Activated T-cell treated with anti-CD3 and anti-CD28 coated beads, Interleukin-2, amount 50 U/mL, for 72 hours (primary cell): ENCODE measurements at regions not wholly inside any gene's neighbourhood (a gene's known extent, or its start where the extent isn't known, plus 50 kb on each side); places are given as distances from the start of the nearest gene placed in this dataset.

ENCODE experiments used
- ATAC-seq, 2 donors: fragments of 150-1000 bp; cut with Tn5 transposase; replicated peaks in 1 of 2; 2 replicates each; pipeline ENCODE4 v1.10.0; 2021; ENCODE audit warnings: moderate library complexity in 2 of 2, mild to moderate bottlenecking in 1 of 2
- DNase-seq, 2 donors: peaks; one replicate each; pipeline ENCODE4 v3.0.0; 2021 to 2022; ENCODE audit warnings: mixed read lengths in 1 of 2
- H3K27ac Mint-ChIP-seq: one replicate; pipeline ENCODE4 v1.8.0; 2022; ENCODE audit warnings: mild to moderate bottlenecking, moderate library complexity, mixed read lengths
- H3K27me3 Mint-ChIP-seq: one replicate; pipeline ENCODE4 v1.8.0; 2022; ENCODE audit warnings: low read depth, mixed read lengths
- H3K36me3 Mint-ChIP-seq, 2 donors: one replicate each; pipeline ENCODE4 v1.8.0; 2022; ENCODE audit warnings: mixed read lengths in 2 of 2, mild to moderate bottlenecking in 1 of 2; ENCODE audit not compliant: insufficient read depth in 2 of 2
- H3K4me1 Mint-ChIP-seq: one replicate; pipeline ENCODE4 v1.8.0; 2022; ENCODE audit warnings: low read depth, mixed read lengths
- H3K4me3 Mint-ChIP-seq, 2 donors: one replicate each; pipeline ENCODE4 v1.8.0; 2022; ENCODE audit warnings: mild to moderate bottlenecking in 2 of 2, mixed read lengths in 2 of 2, moderate library complexity in 2 of 2
- H3K9me3 Mint-ChIP-seq, 2 donors: one replicate each; pipeline ENCODE4 v1.8.0; 2022; ENCODE audit warnings: mixed read lengths in 2 of 2

DNA sequence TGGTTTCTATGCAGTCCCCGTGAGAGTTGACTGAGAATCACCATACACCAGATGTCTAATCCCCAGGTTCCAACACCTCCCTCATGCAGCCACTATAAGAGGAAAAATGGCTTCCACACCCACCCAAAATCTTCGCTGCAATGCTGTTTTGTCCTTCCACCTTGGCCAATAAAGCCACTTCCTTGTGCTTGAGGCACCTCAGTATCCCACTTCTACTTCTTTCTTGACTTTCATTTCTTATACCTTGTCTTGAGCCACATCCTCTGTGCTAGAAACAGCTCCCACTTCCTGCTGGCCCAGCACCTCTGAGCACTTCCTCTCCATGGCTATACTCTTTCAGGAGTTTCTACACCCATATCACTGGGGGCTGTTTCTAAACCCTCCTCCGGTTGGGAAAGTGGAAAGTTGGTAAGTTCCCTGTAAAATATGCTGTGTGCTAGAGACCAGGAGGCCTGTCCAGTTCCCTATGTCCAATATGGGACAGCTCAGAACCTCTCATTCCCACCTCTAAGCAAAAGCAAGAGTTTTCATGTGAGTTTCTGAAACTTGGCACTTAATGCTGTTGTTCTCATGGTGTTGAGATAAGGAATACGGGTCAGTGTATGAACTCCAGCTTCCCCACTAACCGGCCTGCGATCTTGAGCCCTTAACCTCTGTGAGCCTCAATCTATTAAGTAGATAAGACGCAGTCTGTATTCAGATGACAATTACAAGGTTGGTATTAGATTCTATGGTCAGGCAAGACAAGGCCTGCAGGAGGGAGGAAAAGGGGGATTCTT lies 209.1 kb upstream of the ID2 start:
- Mint-ChIP-seq H3K4me3 (peak overlapping the region; percentile 31 to 42), H3K9me3 (peaks cover 0 to 4% of the 10 kb centered on the region in 2 donors), H3K4me1 (peaks cover 74% of the 10 kb centered on the region), H3K27ac (peak overlapping the region; percentile 1), H3K27me3 (no peaks in the 10 kb centered on the region), H3K36me3 (peaks cover 0 to 7% of the 10 kb centered on the region in 2 donors)
- ATAC-seq (peak; percentile 24 to 63), DNase-seq (peak in 1 of 2 donors; percentile 28)

DNA sequence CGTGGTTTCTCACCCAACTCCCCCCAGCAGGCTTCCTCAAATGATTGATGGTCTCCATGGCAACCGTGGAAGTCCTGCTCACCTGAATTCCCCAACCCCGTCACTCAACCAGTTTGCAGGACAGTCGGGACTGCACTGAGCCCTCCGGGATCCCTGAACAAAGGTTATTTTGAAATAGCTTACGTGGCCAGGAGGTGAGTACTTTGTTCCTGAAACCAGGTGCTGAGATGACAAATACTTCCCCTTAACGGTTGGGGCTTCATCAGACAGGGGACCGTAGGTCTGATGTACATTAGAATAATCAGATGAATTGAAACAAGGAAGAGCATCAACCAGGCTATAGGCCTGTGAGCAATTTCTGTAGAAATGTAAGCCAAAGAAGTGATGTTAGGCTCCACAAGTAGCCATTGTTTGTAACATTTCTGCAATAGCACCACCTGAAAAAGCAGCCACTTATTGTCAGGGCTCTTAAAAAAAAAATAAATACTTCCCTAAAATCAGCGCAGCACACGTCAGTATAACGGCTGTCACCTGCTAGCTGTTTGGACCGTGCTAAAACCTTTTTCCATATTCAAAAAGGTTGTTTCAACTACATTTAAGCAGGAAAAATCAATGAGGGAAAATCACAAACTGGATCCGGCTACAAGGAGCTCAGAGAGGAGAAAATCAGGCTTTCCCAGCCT lies 206.4 kb upstream of the ID2 start:
- peaks cover 84% of the 10 kb centered on the region for H3K4me1 Mint-ChIP-seq
- peaks cover 0 to 1% of the 10 kb centered on the region in 2 donors for H3K9me3 Mint-ChIP-seq
- DNase-seq (peak; percentile 50 to 55), ATAC-seq (peak; percentile 79 to 85)
- peak overlapping the region; percentile 64 for H3K27ac Mint-ChIP-seq
- no peaks in the 10 kb centered on the region for H3K27me3 Mint-ChIP-seq
- H3K36me3 Mint-ChIP-seq = no peaks in the 10 kb centered on the region
- peak overlapping the region; percentile 52 to 53 for H3K4me3 Mint-ChIP-seq

DNA sequence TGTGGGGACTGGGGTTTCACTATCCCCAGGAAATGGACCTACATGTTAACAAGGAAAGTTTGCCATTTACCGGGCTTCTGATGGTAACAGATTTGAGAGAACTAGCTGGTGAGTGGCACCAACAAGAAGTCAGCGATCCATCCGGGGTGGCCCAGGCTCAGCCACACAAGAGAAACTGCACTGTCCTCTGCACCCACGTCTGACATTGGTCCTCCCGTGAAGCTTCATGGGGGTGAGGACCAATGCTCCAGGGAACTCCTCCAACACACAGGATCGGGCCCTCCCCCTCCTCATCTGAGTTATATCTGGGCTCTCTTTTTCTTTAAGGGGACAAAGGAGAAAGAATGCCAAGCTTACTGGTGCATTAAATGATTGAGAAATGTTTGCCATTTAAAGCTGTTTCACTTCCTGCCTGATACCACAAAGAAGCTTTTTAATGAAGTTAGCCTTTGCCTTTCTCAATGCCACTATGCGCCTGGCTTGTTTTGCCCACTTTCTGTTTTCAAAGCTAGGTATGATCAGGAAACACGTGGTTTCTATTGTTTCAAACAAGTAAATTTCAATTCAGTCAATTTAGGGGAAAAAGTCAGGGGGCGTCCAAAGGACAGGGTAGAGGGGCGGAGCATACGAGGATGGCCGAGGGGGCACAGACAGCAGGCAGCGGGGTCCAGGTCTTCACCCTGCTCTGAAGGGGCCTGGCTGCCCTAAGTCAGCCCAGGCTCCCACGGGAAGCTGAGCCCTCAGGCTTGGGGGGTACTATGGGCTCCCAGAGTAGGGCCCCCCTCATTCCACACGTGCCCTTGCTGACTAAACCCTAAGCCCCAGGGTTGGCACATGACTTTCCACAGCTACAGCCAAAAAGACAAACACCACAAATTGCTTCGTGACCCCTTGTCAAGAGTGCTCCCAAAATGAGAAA lies 204.0 kb upstream of the ID2 start:
- H3K36me3 Mint-ChIP-seq = no peaks in the 10 kb centered on the region
- H3K27ac Mint-ChIP-seq = peak overlapping the region; percentile 79
- H3K4me1 Mint-ChIP-seq = peaks cover 85% of the 10 kb centered on the region
- no peak for DNase-seq
- ATAC-seq = peak in 1 of 2 donors; percentile 12
- no peaks in the 10 kb centered on the region for H3K27me3 Mint-ChIP-seq
- H3K4me3 Mint-ChIP-seq = peak overlapping the region; percentile 63 to 81
- no peaks in the 10 kb centered on the region for H3K9me3 Mint-ChIP-seq

DNA sequence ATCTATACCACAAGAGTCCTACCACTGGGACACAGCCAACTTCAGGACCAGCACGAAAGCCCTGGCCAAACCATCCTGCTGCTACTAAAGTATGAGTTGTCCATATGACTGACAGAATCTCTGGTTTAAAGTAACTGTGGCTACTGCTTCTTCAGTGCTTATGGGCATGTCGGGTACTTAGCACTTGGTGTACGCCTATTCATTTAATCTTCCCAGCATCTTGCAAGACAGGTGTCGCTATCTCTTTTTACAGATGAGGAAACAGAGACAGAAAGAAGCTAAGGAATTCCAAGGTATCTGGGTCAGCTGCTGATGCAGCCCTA lies 203.4 kb upstream of the ID2 start:
- Mint-ChIP-seq H3K36me3 (no peaks in the 10 kb centered on the region), H3K27me3 (no peaks in the 10 kb centered on the region), H3K4me3 (peak overlapping the region in 1 of 2 donors; percentile 81), H3K4me1 (peaks cover 86% of the 10 kb centered on the region), H3K27ac (no peak overlapping the region), H3K9me3 (no peaks in the 10 kb centered on the region)
- ATAC-seq (no peak), DNase-seq (no peak)

DNA sequence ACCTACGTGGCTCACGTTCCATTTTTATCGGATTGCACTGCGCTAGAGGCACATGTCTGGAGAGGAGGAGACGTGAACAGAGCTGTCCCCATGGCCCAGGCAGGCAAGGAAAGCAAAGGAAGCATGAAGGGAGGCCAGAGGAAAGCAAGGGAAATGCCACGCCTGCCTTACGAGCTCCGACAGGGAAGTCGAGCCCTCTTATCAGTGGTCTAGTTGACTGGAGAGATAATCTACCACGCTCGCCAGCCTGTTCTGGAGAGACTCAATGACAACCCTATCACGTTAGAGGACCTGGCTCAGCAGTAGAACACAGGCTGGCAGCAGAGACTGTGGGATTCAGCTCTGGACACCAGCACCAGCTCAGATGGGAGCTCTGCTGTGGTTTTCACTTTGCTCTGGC lies 202.6 kb upstream of the ID2 start:
- Mint-ChIP-seq H3K36me3 (no peaks in the 10 kb centered on the region), H3K9me3 (no peaks in the 10 kb centered on the region), H3K27me3 (no peaks in the 10 kb centered on the region), H3K27ac (no peak overlapping the region), H3K4me1 (peaks cover 87% of the 10 kb centered on the region), H3K4me3 (no peak overlapping the region)
- DNase-seq = no peak
- ATAC-seq = no peak

DNA sequence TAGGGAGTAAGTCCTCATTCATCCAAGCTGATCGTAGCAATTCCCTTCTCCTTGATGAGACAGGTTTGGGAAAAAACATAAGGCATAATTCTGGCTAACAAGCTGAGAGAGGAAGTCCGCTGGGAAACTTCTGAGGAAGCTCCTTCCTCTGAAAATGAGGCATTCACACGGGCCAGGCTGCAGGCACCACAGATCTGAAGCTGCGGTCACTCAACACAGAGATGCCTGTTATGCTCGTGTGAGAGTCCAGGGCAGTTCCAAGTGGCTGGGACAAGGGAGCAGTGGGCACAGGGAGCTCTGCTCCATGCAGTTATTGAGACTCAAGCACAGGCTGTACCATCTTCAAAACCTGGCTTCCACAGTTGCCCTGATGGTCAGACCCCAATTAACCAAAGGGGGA lies 200.9 kb upstream of the ID2 start:
- Mint-ChIP-seq H3K27ac (no peak overlapping the region), H3K4me1 (peaks cover 78% of the 10 kb centered on the region), H3K27me3 (no peaks in the 10 kb centered on the region), H3K9me3 (no peaks in the 10 kb centered on the region), H3K36me3 (no peaks in the 10 kb centered on the region), H3K4me3 (peak overlapping the region; percentile 9 to 23)
- no peak for DNase-seq
- ATAC-seq = peak in 1 of 2 donors; percentile 4

DNA sequence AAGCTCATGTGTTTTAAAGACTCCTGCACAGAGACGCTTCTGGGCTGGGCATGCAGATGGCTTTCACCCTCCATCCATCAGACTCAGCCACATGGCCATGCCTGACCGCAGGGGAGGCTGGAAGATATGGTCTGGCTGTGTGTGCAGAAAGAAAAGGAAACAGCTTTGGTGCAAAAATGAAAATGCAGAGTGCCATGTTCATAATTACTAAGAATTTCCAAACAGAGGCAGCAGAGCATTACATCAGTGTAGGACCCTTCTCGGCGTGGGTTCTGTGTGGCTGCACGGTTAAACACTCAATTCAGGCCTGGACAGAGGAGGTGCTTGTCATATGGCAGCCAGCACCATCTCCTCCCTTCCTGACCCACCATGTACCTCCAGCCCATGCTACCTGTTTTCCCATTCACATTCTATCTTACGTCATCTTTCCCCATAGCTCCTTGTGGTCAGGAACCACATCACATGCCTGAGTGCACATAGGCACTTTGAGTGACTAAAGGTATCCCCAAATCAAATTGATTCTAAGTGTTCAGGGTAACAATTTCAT lies 200.3 kb upstream of the ID2 start:
- H3K9me3 Mint-ChIP-seq = no peaks in the 10 kb centered on the region
- ATAC-seq (peak; percentile 78 to 83), DNase-seq (peak; percentile 55 to 61)
- peaks cover 0 to 1% of the 10 kb centered on the region in 2 donors for H3K36me3 Mint-ChIP-seq
- no peaks in the 10 kb centered on the region for H3K27me3 Mint-ChIP-seq
- peak overlapping the region; percentile 23 to 43 for H3K4me3 Mint-ChIP-seq
- peaks cover 78% of the 10 kb centered on the region for H3K4me1 Mint-ChIP-seq
- peak overlapping the region; percentile 2 for H3K27ac Mint-ChIP-seq

DNA sequence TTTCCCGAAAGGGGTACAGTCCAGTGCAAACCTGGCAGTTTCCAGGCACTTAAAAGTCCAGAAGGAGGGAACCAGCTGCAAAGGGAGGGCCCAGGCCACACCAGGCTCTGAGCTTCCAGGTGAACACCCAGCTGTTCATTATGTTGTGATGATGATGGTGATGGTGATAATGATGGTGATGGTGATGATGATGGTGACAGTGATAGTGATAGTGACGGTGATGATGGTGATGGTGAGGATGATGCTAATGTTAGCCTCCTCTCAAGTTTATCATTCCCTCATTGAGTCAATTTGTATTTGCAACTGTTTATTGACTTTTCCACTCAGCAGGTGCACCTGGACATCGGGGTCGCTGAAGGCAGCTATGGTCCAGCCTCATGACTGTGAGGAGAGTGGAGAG lies 199.4 kb upstream of the ID2 start:
- no peaks in the 10 kb centered on the region for H3K9me3 Mint-ChIP-seq
- H3K4me1 Mint-ChIP-seq = peaks cover 78% of the 10 kb centered on the region
- no peak overlapping the region for H3K27ac Mint-ChIP-seq
- no peak for DNase-seq
- no peaks in the 10 kb centered on the region for H3K27me3 Mint-ChIP-seq
- no peak for ATAC-seq
- peak overlapping the region; percentile 1 to 3 for H3K4me3 Mint-ChIP-seq
- peaks cover 0 to 3% of the 10 kb centered on the region in 2 donors for H3K36me3 Mint-ChIP-seq

DNA sequence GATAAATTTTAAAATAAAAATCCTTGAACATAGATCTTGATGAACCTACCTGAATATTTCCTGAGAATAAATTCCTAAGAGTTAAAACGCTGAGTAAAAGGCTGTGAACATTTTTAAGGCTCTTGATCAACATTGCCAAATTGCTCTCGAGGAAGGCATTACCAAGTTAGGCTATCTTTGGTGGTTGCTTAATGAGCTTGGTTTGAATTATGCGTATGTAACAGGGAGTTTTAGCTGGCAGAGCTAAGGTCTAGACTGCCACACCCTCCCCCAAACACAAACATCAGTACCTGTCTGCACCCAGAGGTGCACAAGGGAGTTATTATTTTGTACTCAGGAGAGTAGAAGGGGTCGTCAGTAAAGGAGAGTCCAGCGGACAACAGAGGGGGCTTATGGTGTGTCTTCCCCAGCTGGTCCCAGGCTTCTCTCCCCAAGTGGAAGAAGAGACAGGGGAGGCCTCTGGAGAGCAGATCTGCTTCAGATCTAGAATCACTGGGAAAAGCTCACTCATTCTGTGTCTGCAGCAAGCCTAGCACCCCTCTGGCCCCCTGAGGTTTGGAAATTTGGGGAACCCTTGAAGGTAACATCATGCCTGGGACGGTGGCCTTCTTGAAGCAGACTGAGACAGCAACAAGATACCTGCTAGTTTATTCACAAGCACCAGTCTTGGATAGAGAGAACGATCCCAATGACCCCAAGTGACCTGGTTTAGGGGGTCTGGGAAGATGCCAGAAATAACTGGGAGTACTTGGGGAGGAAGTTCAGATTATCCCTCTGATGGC lies 197.2 kb upstream of the ID2 start:
- no peaks in the 10 kb centered on the region for H3K27me3 Mint-ChIP-seq
- H3K9me3 Mint-ChIP-seq = no peaks in the 10 kb centered on the region
- H3K4me1 Mint-ChIP-seq = peaks cover 82% of the 10 kb centered on the region
- H3K36me3 Mint-ChIP-seq = peaks cover 0 to 3% of the 10 kb centered on the region in 2 donors
- H3K27ac Mint-ChIP-seq = no peak overlapping the region
- peak overlapping the region; percentile 2 to 85 for H3K4me3 Mint-ChIP-seq
- DNase-seq (no peak), ATAC-seq (no peak)

DNA sequence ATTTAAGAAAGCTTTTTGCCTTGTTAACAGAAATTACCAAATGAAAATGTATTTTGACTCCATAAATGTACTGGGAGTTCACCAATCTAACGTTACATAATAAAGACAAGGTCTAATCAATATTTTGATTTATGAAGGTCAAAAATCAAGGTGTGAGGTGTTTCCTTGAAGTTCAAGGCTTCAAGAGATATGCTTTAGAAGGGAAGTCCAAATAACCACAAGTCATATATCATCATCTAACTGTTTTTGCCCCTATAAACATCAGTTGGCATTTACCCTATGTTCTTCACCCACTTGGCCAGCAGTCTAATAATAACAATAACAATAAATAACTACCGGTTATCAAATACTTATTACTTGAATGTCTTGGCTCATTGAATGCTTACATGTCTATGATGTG lies 196.1 kb upstream of the ID2 start:
- DNase-seq (no peak), ATAC-seq (no peak)
- Mint-ChIP-seq H3K27ac (peak overlapping the region; percentile 83), H3K9me3 (no peaks in the 10 kb centered on the region), H3K4me3 (peak overlapping the region; percentile 79 to 85), H3K36me3 (peaks cover 0 to 3% of the 10 kb centered on the region in 2 donors), H3K27me3 (peaks cover 9% of the 10 kb centered on the region), H3K4me1 (peaks cover 72% of the 10 kb centered on the region)

DNA sequence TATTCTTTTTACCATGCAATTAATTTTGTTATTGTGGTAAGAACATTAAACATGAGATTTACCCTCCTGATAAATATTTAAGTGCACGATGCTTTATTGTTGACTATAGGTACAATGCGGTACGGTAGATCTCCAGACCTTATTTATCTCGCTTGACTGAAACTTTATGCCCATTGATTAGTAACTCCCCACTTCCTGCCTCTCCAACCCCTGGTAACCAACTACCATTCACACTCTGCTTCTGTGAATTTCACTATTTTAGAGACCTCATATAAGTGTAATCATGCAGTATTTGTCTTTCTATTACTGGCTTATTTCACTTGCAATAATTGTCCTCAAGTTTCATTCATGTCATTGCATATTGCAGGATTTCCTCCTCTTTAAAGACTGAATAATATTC lies 195.7 kb upstream of the ID2 start:
- peaks cover 0 to 3% of the 10 kb centered on the region in 2 donors for H3K36me3 Mint-ChIP-seq
- peak overlapping the region; percentile 79 to 85 for H3K4me3 Mint-ChIP-seq
- ATAC-seq (peak in 1 of 2 donors; percentile 11), DNase-seq (no peak)
- peak overlapping the region; percentile 83 for H3K27ac Mint-ChIP-seq
- no peaks in the 10 kb centered on the region for H3K9me3 Mint-ChIP-seq
- H3K4me1 Mint-ChIP-seq = peaks cover 68% of the 10 kb centered on the region
- peaks cover 13% of the 10 kb centered on the region for H3K27me3 Mint-ChIP-seq

DNA sequence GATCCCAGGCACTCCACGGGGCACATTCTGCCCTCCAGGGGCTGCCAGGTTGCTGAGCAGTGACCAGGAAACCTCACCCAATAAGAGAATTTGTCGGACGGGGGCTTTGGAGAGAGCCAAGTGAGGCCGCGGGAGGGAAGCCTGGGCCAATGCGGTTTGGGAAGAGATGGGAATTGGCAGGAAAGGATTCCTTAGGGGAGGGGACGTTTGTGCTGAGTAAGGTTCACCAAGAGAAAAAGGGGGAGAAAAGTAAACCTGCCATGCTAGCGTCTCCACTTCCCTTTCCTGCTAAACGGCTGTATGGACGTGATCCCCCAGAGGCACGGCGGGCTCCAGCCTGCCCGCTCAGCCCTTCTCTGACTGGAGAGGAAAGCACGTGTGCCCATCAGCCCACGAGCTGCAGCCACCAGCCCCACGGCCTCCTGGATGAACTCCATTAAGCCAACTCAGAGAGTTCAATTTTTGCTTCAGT lies 194.4 kb upstream of the ID2 start:
- Mint-ChIP-seq H3K36me3 (peaks cover 0 to 3% of the 10 kb centered on the region in 2 donors), H3K4me3 (peak overlapping the region; percentile 79 to 85), H3K27me3 (peaks cover 18% of the 10 kb centered on the region), H3K9me3 (no peaks in the 10 kb centered on the region), H3K27ac (peak overlapping the region; percentile 59), H3K4me1 (peaks cover 54% of the 10 kb centered on the region)
- DNase-seq = no peak
- ATAC-seq = peak; percentile 9 to 16
